PC-9 (cell line): ENCODE measurements at regions not wholly inside any gene's neighbourhood (a gene's known extent, or its start where the extent isn't known, plus 50 kb on each side); places are given as distances from the start of the nearest gene placed in this dataset.

Experiments
- BruUV-seq: library from RNA; stranded (reverse); fragments of 400-500 nt; replicated peaks from 2 replicates; lab custom pipeline; 2021; lab: Mats Ljungman, UMichigan
- CTCF ChIA-PET: fragments of 300-600 bp; sonication (Branson Sonifier 250); formaldehyde crosslinking; loops from one replicate; lab custom pipeline; 2022; ENCODE audit warnings: antibody characterized with exemption; lab: Charles Lee
- POLR2A ChIA-PET: fragments of 300-600 bp; sonication (Branson Sonifier 250); formaldehyde crosslinking; loops from one replicate; lab custom pipeline; 2022; ENCODE audit warnings: antibody characterized with exemption; ENCODE audit not compliant: unreplicated experiment; lab: Charles Lee
- DNase-seq, 2 experiments: peaks; one replicate each; pipeline versions ENCODE4 v3.0.0 to v3.0.0-alpha.2; 2015 to 2022; ENCODE audit warnings: mixed read lengths in 1 of 2
- H2AFZ ChIP-seq: fragments of 200-600 bp; sonication (generic); 2 replicates; pipeline ENCODE4 v1.8.1; 2017; ENCODE audit warnings: antibody characterized with exemption
- H3F3A ChIP-seq: fragments of 200-600 bp; sonication (generic); 2 replicates; pipeline ENCODE4 v1.8.1; 2017; ENCODE audit warnings: antibody characterized with exemption, mild to moderate bottlenecking, low read depth; ENCODE audit not compliant: insufficient read depth
- H3K27ac ChIP-seq: fragments of 200-600 bp; sonication (generic); 2 replicates; pipeline ENCODE4 v1.6.1; 2016; ENCODE audit warnings: mixed run types
- H3K27me3 ChIP-seq: fragments of 200-600 bp; sonication (generic); 2 replicates; pipeline ENCODE4 v1.6.1; 2016; ENCODE audit warnings: low read depth, mixed run types; ENCODE audit not compliant: insufficient read depth
- H3K36me3 ChIP-seq: fragments of 200-600 bp; sonication (generic); 2 replicates; pipeline ENCODE4 v1.6.1; 2016; ENCODE audit warnings: low read depth, mixed run types
- H3K4me1 ChIP-seq: fragments of 200-600 bp; sonication (generic); replicated peaks from 2 replicates; pipeline ENCODE4 v1.6.1; 2016; ENCODE audit warnings: mixed run types; ENCODE audit not compliant: insufficient read depth
- H3K4me2 ChIP-seq: fragments of 200-600 bp; sonication (generic); 2 replicates; pipeline ENCODE4 v1.6.1; 2017; ENCODE audit warnings: mixed run types
- H3K4me3 ChIP-seq: fragments of 200-600 bp; sonication (generic); 2 replicates; pipeline ENCODE4 v1.6.1; 2016; ENCODE audit warnings: mixed run types
- H3K79me2 ChIP-seq: fragments of 200-600 bp; sonication (generic); 2 replicates; pipeline ENCODE4 v1.6.1; 2017; ENCODE audit warnings: low read depth, mixed run types
- H3K9me2 ChIP-seq: fragments of 200-600 bp; sonication (generic); 2 replicates; pipeline ENCODE4 v1.8.1; 2017; ENCODE audit warnings: mild to moderate bottlenecking; ENCODE audit not compliant: insufficient read depth
- H3K9me3 ChIP-seq: fragments of 200-600 bp; sonication (generic); 2 replicates; pipeline ENCODE4 v1.8.1; 2016; ENCODE audit warnings: low read depth; ENCODE audit not compliant: insufficient read depth
- H4K20me1 ChIP-seq: fragments of 200-600 bp; sonication (generic); 2 replicates; pipeline ENCODE4 v1.8.1; 2017; ENCODE audit not compliant: insufficient read depth
- EZH2 ChIP-seq: fragments of 200-600 bp; sonication (generic); IDR thresholded peaks from 2 replicates; pipeline ENCODE4 v1.8.0; 2017; ENCODE audit warnings: antibody characterized with exemption, low read depth
- intact Hi-C: fragments of 100-400 bp; cut with micrococcal nuclease; formaldehyde crosslinking; loops from one replicate; pipeline ENCODE4 v1.10.0; 2022; ENCODE audit not compliant: unreplicated experiment
- TF ChIP-seq, protein P1 (sequence below): fragments of 200-600 bp; sonication (generic); conservative IDR thresholded peaks from 2 replicates; pipeline ENCODE4 v1.6.1; 2017; ENCODE audit warnings: mixed run types, antibody characterized with exemption, mild to moderate bottlenecking, moderate library complexity

DNA sequence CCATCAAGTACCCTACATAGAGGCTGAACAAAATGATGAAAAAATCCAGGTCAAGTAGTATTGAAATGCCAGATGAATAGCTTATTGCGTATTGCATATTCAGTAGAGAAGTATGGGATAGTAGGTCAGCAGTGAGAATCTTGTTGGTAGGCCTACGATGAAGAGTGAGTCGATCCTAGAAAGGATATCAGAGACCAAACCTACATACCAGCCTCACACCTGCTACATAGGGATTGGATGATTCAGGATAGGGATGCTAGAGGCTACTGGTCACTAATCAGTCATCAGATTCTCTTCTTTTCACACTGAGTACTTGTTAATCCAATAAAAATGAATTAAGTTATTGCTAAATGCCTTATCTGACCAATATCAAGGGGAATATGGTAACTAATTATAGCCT, 274.5 kb downstream of the DSEL start:
- TF ChIP-seq EZH2, result no peak
- TF ChIP-seq, protein P1, sequence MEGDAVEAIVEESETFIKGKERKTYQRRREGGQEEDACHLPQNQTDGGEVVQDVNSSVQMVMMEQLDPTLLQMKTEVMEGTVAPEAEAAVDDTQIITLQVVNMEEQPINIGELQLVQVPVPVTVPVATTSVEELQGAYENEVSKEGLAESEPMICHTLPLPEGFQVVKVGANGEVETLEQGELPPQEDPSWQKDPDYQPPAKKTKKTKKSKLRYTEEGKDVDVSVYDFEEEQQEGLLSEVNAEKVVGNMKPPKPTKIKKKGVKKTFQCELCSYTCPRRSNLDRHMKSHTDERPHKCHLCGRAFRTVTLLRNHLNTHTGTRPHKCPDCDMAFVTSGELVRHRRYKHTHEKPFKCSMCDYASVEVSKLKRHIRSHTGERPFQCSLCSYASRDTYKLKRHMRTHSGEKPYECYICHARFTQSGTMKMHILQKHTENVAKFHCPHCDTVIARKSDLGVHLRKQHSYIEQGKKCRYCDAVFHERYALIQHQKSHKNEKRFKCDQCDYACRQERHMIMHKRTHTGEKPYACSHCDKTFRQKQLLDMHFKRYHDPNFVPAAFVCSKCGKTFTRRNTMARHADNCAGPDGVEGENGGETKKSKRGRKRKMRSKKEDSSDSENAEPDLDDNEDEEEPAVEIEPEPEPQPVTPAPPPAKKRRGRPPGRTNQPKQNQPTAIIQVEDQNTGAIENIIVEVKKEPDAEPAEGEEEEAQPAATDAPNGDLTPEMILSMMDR, result no peak
- no TSS peak for BruUV-seq
- H3K9me3 ChIP-seq, result no peaks in the 10 kb centered on the region

DNA sequence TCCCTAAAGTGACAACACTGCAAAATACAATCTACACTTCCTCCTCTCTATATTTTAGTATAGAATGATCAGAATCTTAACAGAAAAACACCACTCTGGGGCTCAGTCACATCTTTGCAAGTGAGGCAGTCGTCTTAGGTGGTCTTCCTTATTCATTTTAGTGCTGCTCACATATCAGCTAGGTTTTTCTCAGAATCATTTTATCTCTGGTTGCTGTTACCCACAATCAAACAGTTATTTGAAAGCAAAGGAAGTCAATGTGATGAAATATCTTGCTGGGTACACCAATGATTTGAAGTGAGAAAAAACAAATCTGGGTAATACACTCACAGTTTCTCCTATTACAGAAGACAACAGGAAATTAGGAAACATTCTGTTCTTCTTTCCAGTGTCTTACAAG, 275.2 kb downstream of the DSEL start:
- no peak overlapping the region for H3K27ac ChIP-seq
- no peaks in the 10 kb centered on the region for H3K4me1 ChIP-seq
- no peaks in the 10 kb centered on the region for H3K36me3 ChIP-seq
- CTCF ChIA-PET, result no interaction called here
- TF ChIP-seq, protein P1, result no peak
- no peak for TF ChIP-seq EZH2
- H4K20me1 ChIP-seq, result no peaks in the 10 kb centered on the region
- no peaks in the 10 kb centered on the region for H3F3A ChIP-seq
- H3K27me3 ChIP-seq, result no peaks in the 10 kb centered on the region
- BruUV-seq, result no TSS peak
- intact Hi-C loops, result no loop called here
- no peak for DNase-seq
- H3K9me3 ChIP-seq, result no peaks in the 10 kb centered on the region
- H2AFZ ChIP-seq, result 0 out of 2 replicates have a peak overlapping the region, but pooled peaks have one; percentile 22
- H3K4me2 ChIP-seq, result no peak overlapping the region
- POLR2A ChIA-PET, result no interaction called here
- no peaks in the 10 kb centered on the region for H3K9me2 ChIP-seq
- no peaks in the 10 kb centered on the region for H3K79me2 ChIP-seq
- no peak overlapping the region for H3K4me3 ChIP-seq

More for the DNA sequence above, 274.5 kb downstream of the DSEL start:
- H3K27me3 ChIP-seq, result no peaks in the 10 kb centered on the region
- no peaks in the 10 kb centered on the region for H4K20me1 ChIP-seq
- intact Hi-C loops, result no loop called here
- DNase-seq, result no peak
- no peak overlapping the region for H3K4me3 ChIP-seq
- no peak overlapping the region for H3K4me2 ChIP-seq
- H3K79me2 ChIP-seq, result no peaks in the 10 kb centered on the region
- H3K36me3 ChIP-seq, result no peaks in the 10 kb centered on the region
- no peaks in the 10 kb centered on the region for H3K9me2 ChIP-seq
- no peak overlapping the region for H2AFZ ChIP-seq
- H3K4me1 ChIP-seq, result no peaks in the 10 kb centered on the region
- POLR2A ChIA-PET, result no interaction called here
- CTCF ChIA-PET, result no interaction called here
- no peak overlapping the region for H3K27ac ChIP-seq
- no peaks in the 10 kb centered on the region for H3F3A ChIP-seq

DNA sequence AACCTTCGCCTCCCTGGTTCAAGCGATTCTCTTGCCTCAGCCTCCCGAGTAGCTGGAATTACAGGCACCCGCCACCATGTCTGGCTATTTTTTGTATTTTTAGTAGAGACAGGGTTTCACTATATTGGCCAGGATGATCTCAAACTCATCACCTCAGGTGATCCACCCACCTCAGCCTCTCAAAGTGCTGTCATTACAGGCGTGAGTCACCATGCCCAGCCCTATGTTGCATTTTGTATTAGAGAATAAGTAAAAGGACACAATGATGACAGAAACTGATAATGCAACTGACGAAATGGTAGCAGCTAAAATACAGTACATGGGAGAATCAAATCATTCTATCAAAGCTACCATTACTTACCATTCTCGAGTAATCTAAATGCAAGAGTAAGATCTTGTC, 276.7 kb downstream of the DSEL start:
- CTCF ChIA-PET, result no interaction called here
- Histone ChIP-seq H3F3A (no peaks in the 10 kb centered on the region), H3K27ac (no peak overlapping the region), H3K79me2 (no peaks in the 10 kb centered on the region), H3K9me2 (no peaks in the 10 kb centered on the region), H3K4me3 (no peak overlapping the region), H3K9me3 (no peaks in the 10 kb centered on the region), H4K20me1 (no peaks in the 10 kb centered on the region), H3K36me3 (no peaks in the 10 kb centered on the region), H3K27me3 (no peaks in the 10 kb centered on the region), H3K4me2 (no peak overlapping the region), H3K4me1 (no peaks in the 10 kb centered on the region), H2AFZ (no peak overlapping the region)
- no peak for DNase-seq
- no TSS peak for BruUV-seq
- POLR2A ChIA-PET, result no interaction called here
- intact Hi-C loops, result no loop called here
- TF ChIP-seq, protein P1, result no peak
- no peak for TF ChIP-seq EZH2
